Caco-2 (cell line): ENCODE measurements at regions not wholly inside any gene's neighbourhood (a gene's known extent, or its start where the extent isn't known, plus 50 kb on each side); places are given as distances from the start of the nearest gene placed in this dataset.
"Not testable (repeated sequence)": the region's sequence is repeated elsewhere in the genome, so short reads cannot be mapped to it uniquely, and the experiment has no call there.

Experiments used
- BruUV-seq: library from RNA; stranded (reverse); fragments of 400-500 nt; replicated peaks from 2 replicates; lab custom pipeline; 2021; lab: Mats Ljungman, UMichigan
- CTCF ChIA-PET: fragments of 300-600 bp; sonication (Branson Sonifier 250); formaldehyde crosslinking; loops from one replicate; lab custom pipeline; 2022; ENCODE audit warnings: antibody characterized with exemption; lab: Charles Lee
- POLR2A ChIA-PET: fragments of 300-600 bp; sonication (Branson Sonifier 250); formaldehyde crosslinking; loops from one replicate; lab custom pipeline; 2022; ENCODE audit warnings: antibody characterized with exemption; lab: Charles Lee
- DNase-seq, 2 experiments: peaks; one replicate each; pipeline versions ENCODE4 v3.0.0 to v3.0.0-alpha.2; 2020 to 2022
- H3K27me3 ChIP-seq: replicated peaks from 2 replicates; pipeline ENCODE4 v1.6.0; 2011; ENCODE audit warnings: low read length; ENCODE audit not compliant: control insufficient read depth, insufficient read depth
- H3K36me3 ChIP-seq: 2 replicates; pipeline ENCODE4 v1.5.1; 2011; ENCODE audit warnings: low read length; ENCODE audit not compliant: control insufficient read depth, insufficient read depth
- H3K4me1 ChIP-seq: fragments of 250-450 bp; sonication (Bioruptor Pico); 2 replicates; pipeline ENCODE4 v1.5.1; 2020; ENCODE audit warnings: mild to moderate bottlenecking
- H3K4me3 ChIP-seq: 2 replicates; pipeline ENCODE4 v1.5.1; 2011; ENCODE audit warnings: low read depth, mild to moderate bottlenecking, control low read depth, low read length
- H3K9me3 ChIP-seq: fragments of 250-450 bp; sonication (Bioruptor Pico); 2 replicates; pipeline ENCODE4 v1.5.1; 2020; ENCODE audit warnings: mild to moderate bottlenecking, moderate library complexity
- H3K27ac Mint-ChIP-seq: one replicate; pipeline ENCODE4 v1.8.0; 2022; ENCODE audit warnings: mixed read lengths; ENCODE audit not compliant: unreplicated experiment
- H3K27me3 Mint-ChIP-seq: one replicate; pipeline ENCODE4 v1.8.0; 2022; ENCODE audit warnings: mixed read lengths; ENCODE audit not compliant: insufficient read depth, unreplicated experiment
- H3K36me3 Mint-ChIP-seq: one replicate; pipeline ENCODE4 v1.8.0; 2022; ENCODE audit warnings: mild to moderate bottlenecking, mixed read lengths; ENCODE audit not compliant: insufficient read depth, unreplicated experiment
- H3K4me1 Mint-ChIP-seq: one replicate; pipeline ENCODE4 v1.8.0; 2022; ENCODE audit warnings: low read depth, mixed read lengths; ENCODE audit not compliant: unreplicated experiment
- H3K4me3 Mint-ChIP-seq: one replicate; pipeline ENCODE4 v1.8.0; 2022; ENCODE audit warnings: mild to moderate bottlenecking, moderate library complexity, mixed read lengths; ENCODE audit not compliant: unreplicated experiment
- H3K9me3 Mint-ChIP-seq: one replicate; pipeline ENCODE4 v1.8.0; 2022; ENCODE audit warnings: mixed read lengths; ENCODE audit not compliant: unreplicated experiment
- CTCF ChIP-seq, 2 experiments: fragments of 200-600 bp in 1 of 2; IDR thresholded peaks; 1 replicate in 1 of 2; 2 replicates in 1 of 2; pipeline versions ENCODE4 v1.5.1 to v1.8.0; 2011 to 2022; ENCODE audit warnings: antibody characterized with exemption in 1 of 2, control low read depth in 1 of 2, inconsistent platforms in 1 of 2, low read depth in 1 of 2, low read length in 1 of 2, mild to moderate bottlenecking in 1 of 2, moderate library complexity in 1 of 2; ENCODE audit not compliant: insufficient read depth in 1 of 2, severe bottlenecking in 1 of 2, unreplicated experiment in 1 of 2
- intact Hi-C: fragments of 100-400 bp; cut with micrococcal nuclease; formaldehyde crosslinking; loops from one replicate; pipeline ENCODE4 v1.10.0; 2022; ENCODE audit not compliant: unreplicated experiment

GRCh38 chr18:54662986-54663385, 71.9 kb downstream of the DYNAP start:
- Mint-ChIP-seq H3K9me3 (peaks cover 9% of the 10 kb centered on the region), H3K4me1 (no peaks in the 10 kb centered on the region), H3K27ac (no peak overlapping the region), H3K36me3 (no peaks in the 10 kb centered on the region), H3K4me3 (no peak overlapping the region), H3K27me3 (no peaks in the 10 kb centered on the region)
- CTCF ChIA-PET: no interaction called here
- Histone ChIP-seq H3K27me3 (no peaks in the 10 kb centered on the region), H3K4me3 (no peak overlapping the region), H3K36me3 (no peaks in the 10 kb centered on the region), H3K4me1 (no peaks in the 10 kb centered on the region), H3K9me3 (no peaks in the 10 kb centered on the region)
- DNase-seq: no peak
- intact Hi-C loops: no loop called here
- no peak for TF ChIP-seq CTCF (IDR thresholded peaks at IDR 0.05; ENCODE audit: insufficient read depth in 1 of 2, low read depth in 1 of 2, low read length in 1 of 2, severe bottlenecking in 1 of 2, unreplicated experiment in 1 of 2)
- POLR2A ChIA-PET: no interaction called here
- no TSS peak for BruUV-seq

- H3K9me3 Mint-ChIP-seq, H3K4me1 Mint-ChIP-seq, BruUV-seq, POLR2A ChIA-PET, H3K9me3 ChIP-seq, DNase-seq, H3K27me3 ChIP-seq, H3K36me3 Mint-ChIP-seq, H3K27ac Mint-ChIP-seq, H3K4me1 ChIP-seq, H3K36me3 ChIP-seq, H3K27me3 Mint-ChIP-seq, H3K4me3 Mint-ChIP-seq, H3K4me3 ChIP-seq: not testable (repeated sequence)
- CTCF ChIA-PET: interaction anchor here (0.9 kb wide), 1 partner anchor 225 kb away, joined by 3 read pairs; no protein-coding TSS in a partner anchor
- intact Hi-C loops: loop anchor here (2.0 to 10.0 kb wide), 2 partner anchors 115 to 277 kb away; no protein-coding TSS in a partner anchor
Observed at GRCh38 chr18:54669701-54670100, 78.7 kb downstream of the DYNAP start.

- peak in 1 of 2 experiments; percentile 5 for DNase-seq
- H3K36me3 ChIP-seq: no peaks in the 10 kb centered on the region
- no peaks in the 10 kb centered on the region for H3K27me3 ChIP-seq
- intact Hi-C loops: loop anchor here (1.0 to 10.0 kb wide), 3 partner anchors 117 to 279 kb away; no protein-coding TSS in a partner anchor
- H3K4me1 Mint-ChIP-seq: peaks cover 7% of the 10 kb centered on the region
- no peak overlapping the region for H3K27ac Mint-ChIP-seq
- ChIA-PET CTCF (no interaction called here), POLR2A (no interaction called here)
- peaks cover 8% of the 10 kb centered on the region for H3K4me1 ChIP-seq
- BruUV-seq: no TSS peak
- no peaks in the 10 kb centered on the region for H3K36me3 Mint-ChIP-seq
- H3K27me3 Mint-ChIP-seq: no peaks in the 10 kb centered on the region
- TF ChIP-seq CTCF (IDR thresholded peaks at IDR 0.05; ENCODE audit: insufficient read depth in 1 of 2, low read depth in 1 of 2, low read length in 1 of 2, severe bottlenecking in 1 of 2, unreplicated experiment in 1 of 2): peak; percentile 4 to 26
- no peaks in the 10 kb centered on the region for H3K9me3 ChIP-seq
- H3K4me3 ChIP-seq: no peak overlapping the region
- no peaks in the 10 kb centered on the region for H3K9me3 Mint-ChIP-seq
- H3K4me3 Mint-ChIP-seq: no peak overlapping the region
Observed at GRCh38 chr18:54671291-54671881, 80.3 kb downstream of the DYNAP start.
